ENCODE measurements at regions not wholly inside any gene's neighbourhood (a gene's known extent, or its start where the extent isn't known, plus 50 kb on each side); places are given as distances from the start of the nearest gene placed in this dataset.
"Not testable (repeated sequence)": the region's sequence is repeated elsewhere in the genome, so short reads cannot be mapped to it uniquely, and the experiment has no call there.

DNA sequence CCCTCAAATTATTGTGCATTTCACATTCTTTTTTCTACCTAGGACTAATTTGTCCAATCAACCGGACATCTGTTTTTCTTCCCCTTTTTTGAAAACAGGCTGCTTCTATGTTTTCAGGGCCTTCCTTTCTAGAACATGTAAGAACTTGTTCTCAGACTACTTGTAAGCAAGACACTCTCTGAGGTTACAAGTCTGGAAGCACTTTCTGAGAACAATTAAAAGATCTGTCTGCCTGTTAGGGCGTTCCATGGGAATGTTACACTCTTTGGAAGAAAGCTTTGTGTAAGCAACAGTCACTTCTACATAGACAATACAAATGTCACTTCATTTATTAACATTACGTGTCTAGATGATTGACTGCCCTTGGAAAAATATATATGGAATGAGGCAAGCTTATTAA lies 50.9 kb upstream of the HSPB3 start:
- DNase-seq: peak; percentile 13

DNA sequence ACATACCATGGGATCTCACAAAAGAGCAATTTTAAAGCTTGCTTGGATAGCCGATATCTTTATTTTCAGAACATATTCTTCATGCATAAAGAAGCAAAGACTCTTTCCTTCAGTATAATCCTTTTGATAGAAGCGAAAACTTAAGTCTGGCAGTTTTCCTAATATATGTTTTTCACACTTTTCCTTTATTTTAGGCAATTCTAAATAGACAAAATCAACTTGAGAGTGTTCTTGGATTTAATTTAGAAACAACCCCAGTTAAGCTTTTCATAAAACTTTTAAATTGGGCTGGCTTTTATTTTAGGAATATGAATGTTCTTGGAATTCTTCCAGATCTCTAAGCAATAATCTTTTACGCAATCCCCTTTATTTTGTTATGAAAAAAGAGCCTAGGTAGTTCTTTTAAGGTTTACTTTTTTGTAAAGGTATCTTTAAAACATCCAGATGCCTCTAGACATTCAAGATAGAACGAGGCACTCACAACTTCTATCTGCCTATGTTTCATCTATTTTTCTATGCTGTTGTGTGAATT lies 51.5 kb upstream of the HSPB3 start:
- DNase-seq: no peak

DNA sequence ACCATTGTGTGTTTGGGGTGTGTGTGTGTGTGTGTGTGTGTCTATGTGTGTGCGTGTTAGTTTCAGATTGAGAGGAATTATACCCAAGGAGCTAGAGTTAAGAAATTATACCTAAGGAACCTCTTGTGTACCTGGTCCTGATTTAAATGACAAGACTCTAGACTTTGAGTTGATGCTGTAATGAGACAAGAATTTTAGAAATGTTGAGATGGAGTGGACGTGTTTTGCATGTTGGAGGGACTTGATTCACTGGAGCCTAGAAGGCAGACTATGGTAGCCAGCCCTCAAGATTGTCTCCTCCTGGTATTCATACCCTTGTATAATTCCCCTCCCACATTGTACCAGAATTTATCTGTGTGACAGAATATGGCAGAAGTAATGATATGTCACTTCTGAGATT lies 52.4 kb upstream of the HSPB3 start:
- no peak for DNase-seq

DNA sequence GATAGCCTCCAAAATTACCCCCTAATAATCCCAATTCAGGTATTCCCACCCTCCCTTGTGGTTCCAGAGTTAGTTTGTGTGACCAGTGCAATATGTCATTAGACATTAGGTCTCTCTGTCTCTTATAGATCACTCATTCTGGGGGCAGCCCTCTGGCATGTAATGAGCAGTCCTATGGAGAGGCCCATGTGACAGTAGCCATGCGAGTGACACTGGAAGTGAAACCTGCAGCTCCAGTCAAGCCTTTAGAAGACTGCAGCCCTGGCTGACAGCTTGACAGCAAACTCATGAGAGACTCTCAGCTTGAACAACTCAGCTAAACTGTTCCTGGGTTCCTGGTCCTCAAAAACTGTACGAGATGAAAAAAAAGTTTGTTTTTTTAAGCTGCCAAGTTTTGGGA lies 54.0 kb upstream of the HSPB3 start:
- no peak for DNase-seq

- DNase-seq: no peak
These were observed 57.3 kb upstream of the HSPB3 start for GRCh38 chr5:54398191-54398590.

GRCh38 chr5:54397420-54397819 lies 58.1 kb upstream of the HSPB3 start:
- DNase-seq: no peak

DNA sequence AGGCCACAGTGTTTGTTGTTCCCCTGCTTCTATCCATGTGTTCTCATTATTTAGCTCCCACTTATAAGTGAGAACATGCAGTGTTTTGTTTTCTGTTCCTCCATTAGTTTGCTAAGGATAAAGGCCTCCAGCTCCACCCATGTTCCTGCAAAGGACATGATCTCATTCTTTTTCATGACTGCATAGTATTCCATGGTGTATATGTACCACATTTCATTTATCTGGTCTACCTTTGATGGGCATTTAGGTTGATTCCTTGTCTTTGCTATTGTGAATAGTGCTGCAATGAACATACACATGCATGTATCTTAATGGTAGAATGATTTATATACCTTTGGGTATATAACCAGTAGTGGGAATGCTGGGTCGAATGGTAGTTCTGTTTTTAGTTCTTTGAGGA lies 62.5 kb upstream of the HSPB3 start:
- DNase-seq: not testable (repeated sequence)

GRCh38 chr5:54390539-54391031 lies 64.9 kb upstream of the HSPB3 start:
- no peak for DNase-seq

- DNase-seq: peak; percentile 44
These were observed 65.5 kb upstream of the HSPB3 start for GRCh38 chr5:54390015-54390414.

DNA sequence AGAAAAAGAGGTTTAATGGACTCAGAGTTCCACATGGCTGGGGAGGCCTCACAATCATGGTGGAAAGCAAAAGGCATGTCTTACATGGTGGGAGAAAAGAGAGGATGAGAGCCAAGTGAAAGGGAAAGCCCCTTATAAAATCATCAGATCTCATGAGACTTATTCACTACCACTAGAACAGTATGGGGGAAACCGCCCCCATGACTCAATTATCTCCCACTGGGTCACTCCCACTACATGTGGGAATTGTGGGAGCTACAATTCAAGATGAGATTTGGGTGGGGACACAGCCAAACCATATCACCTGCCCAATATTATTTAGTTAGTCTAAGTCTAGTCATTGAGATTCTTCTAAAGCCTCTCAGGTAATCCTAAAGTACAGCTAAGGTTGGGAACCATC lies 66.1 kb upstream of the HSPB3 start:
- DNase-seq: not testable (repeated sequence)

GRCh38 chr5:54388811-54389210 lies 66.7 kb upstream of the HSPB3 start:
- no peak for DNase-seq

DNA sequence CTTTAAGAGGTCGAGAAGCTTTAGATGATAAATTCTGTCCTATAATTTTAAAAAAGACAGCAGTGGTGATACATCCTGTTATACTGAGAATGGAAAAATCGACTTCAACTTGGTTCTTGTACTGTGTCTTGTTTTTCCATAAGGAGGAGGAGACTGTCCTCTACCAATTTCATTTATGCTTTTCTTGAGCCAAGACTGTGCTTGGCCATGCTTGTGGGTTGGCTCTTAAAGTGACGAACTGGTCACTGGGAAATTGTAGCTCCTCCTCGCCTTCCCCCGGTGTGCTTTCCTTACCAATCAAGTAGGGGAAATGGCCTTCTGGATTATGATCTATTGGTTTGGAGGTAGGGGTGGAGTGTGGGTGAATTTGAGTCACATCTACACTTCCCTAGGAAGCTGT lies 67.1 kb upstream of the HSPB3 start:
- no peak for DNase-seq

DNA sequence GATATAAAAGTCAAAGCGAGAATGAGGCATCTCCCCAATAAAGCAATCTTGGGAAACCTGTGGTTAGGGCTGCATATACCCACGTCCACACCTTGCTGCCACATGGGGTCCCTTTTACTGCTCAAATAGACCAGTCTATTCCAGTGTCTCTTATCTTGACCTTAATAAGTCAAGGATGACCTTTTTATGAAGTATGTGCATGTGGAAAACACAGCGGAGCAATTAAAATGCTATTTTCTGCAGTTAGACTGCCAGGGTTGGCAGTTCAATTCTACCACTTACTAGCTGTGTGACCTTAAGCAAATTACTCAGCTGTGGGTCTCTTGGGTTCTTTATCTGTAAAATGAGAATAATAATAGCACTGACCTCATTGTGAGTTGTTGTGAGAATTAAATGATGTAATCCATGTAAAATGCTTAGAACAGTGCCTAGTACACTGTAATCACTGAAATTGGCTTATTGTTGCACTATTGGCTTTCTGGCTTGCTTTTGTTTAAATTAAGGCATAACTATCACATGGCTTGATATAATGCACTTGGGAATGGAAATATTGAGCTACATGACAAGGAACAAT lies 67.8 kb upstream of the HSPB3 start:
- DNase-seq: no peak

DNA sequence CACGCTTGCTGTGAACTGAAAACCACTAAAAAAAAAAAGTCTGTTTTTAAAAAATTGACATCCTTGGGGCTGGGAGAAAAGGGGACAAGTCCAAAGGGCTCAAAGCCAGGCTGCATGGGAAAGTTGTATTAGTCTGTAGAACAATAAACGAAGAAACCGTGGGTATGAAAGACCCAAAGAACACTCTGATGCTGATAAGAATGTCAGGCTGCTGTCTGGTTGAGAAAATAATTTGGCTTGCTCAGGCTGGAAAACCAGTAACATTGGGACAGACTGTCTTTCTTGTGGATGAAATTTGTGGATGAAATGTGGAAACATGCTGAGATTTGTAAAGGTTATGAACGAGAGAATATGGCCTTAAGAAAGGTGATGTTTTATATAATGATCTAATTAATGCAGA lies 68.5 kb upstream of the HSPB3 start:
- no peak for DNase-seq

DNA sequence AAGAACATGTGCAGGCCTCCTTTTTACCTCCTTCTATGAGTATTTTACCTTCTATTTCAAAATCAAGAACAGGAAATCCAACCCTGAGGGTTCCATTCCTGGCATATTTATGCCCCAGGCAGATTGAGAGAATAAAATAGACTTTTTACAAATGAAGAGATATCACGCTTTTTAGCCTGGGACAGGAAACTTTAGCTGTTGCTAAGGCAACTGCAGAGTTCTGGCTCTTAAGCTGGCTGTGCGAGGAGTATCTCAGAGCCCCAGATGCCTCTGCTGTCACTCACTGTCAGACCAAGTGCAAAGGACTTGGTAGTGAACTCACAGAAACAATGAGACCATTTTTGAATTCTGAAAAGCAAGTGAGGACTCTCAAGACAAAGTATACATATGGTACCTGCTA lies 69.5 kb upstream of the HSPB3 start:
- no peak for DNase-seq

- DNase-seq: no peak
These were observed 71.1 kb upstream of the HSPB3 start for GRCh38 chr5:54384356-54384933.

- no peak for DNase-seq
These were observed 71.6 kb upstream of the HSPB3 start for GRCh38 chr5:54383941-54384340.

DNA sequence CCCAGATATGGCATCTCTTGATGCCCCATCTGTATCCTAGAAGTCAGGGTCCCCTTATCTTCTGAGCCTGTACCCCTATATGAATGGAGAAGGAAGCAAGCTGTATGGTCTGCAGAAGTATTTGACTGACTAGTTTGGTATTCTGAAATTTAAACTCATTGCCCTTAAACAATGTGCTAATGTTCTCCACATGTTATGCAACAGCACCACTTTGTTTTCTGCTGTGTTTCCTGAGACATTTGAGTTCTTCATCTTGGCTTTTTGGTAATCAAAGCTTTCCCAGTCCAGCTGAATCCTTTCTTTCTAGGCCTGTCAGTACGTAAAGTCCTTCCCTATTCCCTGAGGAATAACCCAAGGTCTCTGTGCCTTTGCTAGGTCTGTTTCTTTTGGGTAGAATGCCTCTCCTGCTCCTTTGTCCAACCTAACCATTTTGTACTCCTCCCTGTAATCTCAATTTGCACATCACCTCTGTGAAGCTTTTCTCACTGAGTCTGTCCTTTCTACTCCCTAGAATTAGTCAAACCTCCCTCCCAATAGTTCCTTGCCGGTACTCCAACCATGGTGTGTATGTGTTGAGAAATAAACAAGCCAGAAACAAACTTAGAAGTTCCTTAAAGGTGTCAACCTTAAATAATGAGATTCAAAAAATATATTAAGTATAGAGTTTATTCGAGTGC lies 72.1 kb upstream of the HSPB3 start:
- no peak for DNase-seq

DNA sequence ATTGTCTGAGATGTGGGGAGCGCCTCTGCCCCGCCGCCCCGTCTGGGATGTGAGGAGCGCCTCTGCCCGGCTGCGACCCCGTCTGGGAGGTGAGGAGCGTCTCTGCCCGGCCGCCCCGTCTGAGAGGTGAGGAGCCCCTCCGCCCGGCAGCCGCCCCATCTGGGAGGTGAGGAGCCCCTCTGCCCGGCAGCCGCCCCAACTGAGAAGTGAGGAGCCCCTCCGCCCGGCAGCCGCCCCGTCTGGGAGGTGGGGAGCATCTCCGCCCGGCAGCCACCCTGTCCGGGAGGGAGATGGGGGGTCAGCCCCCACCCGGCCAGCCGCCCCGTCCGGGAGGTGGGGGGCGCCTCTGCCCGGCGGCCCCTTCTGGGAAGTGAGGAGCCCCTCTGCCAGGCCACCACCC lies 70.9 kb upstream of the ARL15 start:
- DNase-seq: not testable (repeated sequence)

- DNase-seq: no peak
These were observed 69.2 kb upstream of the ARL15 start for GRCh38 chr5:54379590-54379989.

DNA sequence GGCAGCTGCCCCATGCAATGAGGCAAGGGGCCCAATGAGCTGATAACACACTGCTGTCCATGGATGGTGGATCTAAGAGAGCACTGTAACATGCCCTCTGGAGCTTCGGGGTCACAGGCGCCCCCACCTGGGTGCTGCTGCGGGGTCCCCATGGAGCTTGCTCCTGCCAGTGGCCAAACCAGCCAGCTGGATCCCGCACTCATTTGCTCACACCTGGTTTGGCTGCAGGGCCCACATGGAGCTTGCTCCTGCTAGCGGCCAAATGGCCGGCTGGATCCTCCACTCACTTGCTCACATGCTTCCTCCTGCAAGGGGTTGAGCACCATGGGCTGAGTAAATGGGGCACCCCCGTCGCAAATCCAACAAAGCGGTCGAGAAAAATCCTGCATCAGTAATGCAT lies 68.3 kb upstream of the ARL15 start:
- no peak for DNase-seq

DNA sequence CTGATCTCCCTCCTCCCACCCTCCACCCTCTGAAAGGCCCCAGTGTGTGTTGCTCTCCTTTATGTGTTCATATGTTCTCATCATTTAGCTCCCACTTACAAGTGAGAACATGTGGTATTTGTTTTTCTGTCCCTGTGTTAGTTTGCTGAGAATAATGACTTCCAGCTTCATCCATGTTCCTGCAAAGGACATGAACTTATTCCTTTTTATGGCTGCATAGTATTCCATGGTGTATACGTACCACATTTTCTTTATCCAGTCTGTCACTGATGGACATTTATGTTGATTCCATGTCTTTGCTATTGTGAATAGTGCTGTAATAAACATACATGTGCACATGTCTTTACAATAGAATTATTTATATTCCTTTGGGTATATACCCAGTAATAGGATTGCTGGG lies 67.0 kb upstream of the ARL15 start:
- DNase-seq: not testable (repeated sequence)

DNA sequence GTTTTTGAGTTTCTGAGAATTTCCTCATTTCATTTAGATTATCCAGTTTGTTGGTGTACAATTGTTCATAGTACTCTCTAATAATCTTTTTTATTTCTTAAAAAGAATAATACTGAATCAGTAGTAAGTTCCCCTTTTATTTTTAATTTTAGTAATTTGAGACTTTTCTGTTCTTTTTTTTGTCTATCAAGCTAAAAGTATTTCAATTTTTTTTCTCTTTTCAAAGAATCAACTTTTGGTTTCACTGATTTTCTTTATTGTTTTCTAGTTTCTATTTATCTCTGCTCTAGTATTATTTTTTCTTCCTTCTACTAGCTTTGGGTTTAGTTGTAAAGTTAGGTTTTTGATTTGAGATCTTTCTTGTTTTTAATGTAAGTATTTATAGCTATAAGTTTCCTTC lies 60.6 kb upstream of the ARL15 start:
- no peak for DNase-seq

GRCh38 chr5:54367844-54368243 lies 57.5 kb upstream of the ARL15 start:
- DNase-seq: no peak

Measured in dermis blood vessel endothelial cell (primary cell).